Mesenchymal stem cell (in vitro differentiated cells and primary cell): ENCODE measurements at regions not wholly inside any gene's neighbourhood (a gene's known extent, or its start where the extent isn't known, plus 50 kb on each side); places are given as distances from the start of the nearest gene placed in this dataset.

Experiments used
- DNase-seq: peaks from one replicate; pipeline ENCODE4 v3.0.0-alpha.2; 2013
- H2AFZ ChIP-seq: one replicate; pipeline ENCODE4 v1.6.1; 2013; ENCODE audit warnings: low read depth, mild to moderate bottlenecking, control low read depth, inconsistent platforms, low read length, moderate library complexity
- H2AK5ac ChIP-seq: 2 replicates; pipeline ENCODE4 v1.6.1; 2013; ENCODE audit warnings: low read length, moderate library complexity, mild to moderate bottlenecking, inconsistent platforms; ENCODE audit not compliant: severe bottlenecking
- H2BK120ac ChIP-seq: one replicate; pipeline ENCODE4 v1.6.1; 2013; ENCODE audit warnings: low read depth, mild to moderate bottlenecking, inconsistent platforms, low read length, moderate library complexity
- H2BK12ac ChIP-seq, 2 experiments: one replicate each; pipeline ENCODE4 v1.6.1; 2013; ENCODE audit warnings: inconsistent platforms in 2 of 2, low read length in 2 of 2, mild to moderate bottlenecking in 2 of 2, moderate library complexity in 2 of 2, control low read depth in 1 of 2
- H2BK15ac ChIP-seq: one replicate; pipeline ENCODE4 v1.6.1; 2013; ENCODE audit warnings: mild to moderate bottlenecking, low read depth, inconsistent platforms; ENCODE audit not compliant: poor library complexity, severe bottlenecking
- H2BK5ac ChIP-seq: 2 replicates; pipeline ENCODE4 v1.6.1; 2013; ENCODE audit warnings: low read depth, mild to moderate bottlenecking, low read length, control low read depth, inconsistent platforms; ENCODE audit not compliant: poor library complexity, severe bottlenecking
- H3K14ac ChIP-seq, 2 experiments: one replicate each; pipeline ENCODE4 v1.6.1; 2013; ENCODE audit warnings: inconsistent platforms in 2 of 2, low read length in 2 of 2, control low read depth in 1 of 2, mild to moderate bottlenecking in 1 of 2, moderate library complexity in 1 of 2
- H3K18ac ChIP-seq, 2 experiments: one replicate each; pipeline ENCODE4 v1.6.1; 2013; ENCODE audit warnings: inconsistent platforms in 2 of 2, low read length in 2 of 2, control low read depth in 1 of 2, low read depth in 1 of 2, mild to moderate bottlenecking in 1 of 2
- H3K23ac ChIP-seq, 2 experiments: one replicate each; pipeline ENCODE4 v1.6.1; 2013; ENCODE audit warnings: inconsistent platforms in 2 of 2, low read length in 2 of 2, mild to moderate bottlenecking in 2 of 2, moderate library complexity in 2 of 2, control low read depth in 1 of 2
- H3K27ac ChIP-seq: 2 replicates; pipeline ENCODE4 v1.5.1; 2013; ENCODE audit warnings: mild to moderate bottlenecking, moderate library complexity, low read length, control low read depth, inconsistent platforms; ENCODE audit not compliant: poor library complexity, severe bottlenecking
- H3K27me3 ChIP-seq, 2 experiments: 2 replicates each; pipeline versions ENCODE4 v1.6.1 to v1.7.0; 2013; ENCODE audit warnings: low read length in 2 of 2, mild to moderate bottlenecking in 2 of 2, moderate library complexity in 2 of 2, control low read depth in 1 of 2, inconsistent platforms in 1 of 2; ENCODE audit not compliant: control insufficient read depth in 1 of 2, insufficient read depth in 1 of 2
- H3K36me3 ChIP-seq, 2 experiments: 2 replicates each; pipeline versions ENCODE4 v1.6.1 to v1.7.0; 2013; ENCODE audit warnings: low read length in 2 of 2, control low read depth in 1 of 2, inconsistent platforms in 1 of 2, low read depth in 1 of 2, mild to moderate bottlenecking in 1 of 2; ENCODE audit not compliant: insufficient read depth in 2 of 2, control insufficient read depth in 1 of 2
- H3K4ac ChIP-seq, 2 experiments: one replicate each; pipeline ENCODE4 v1.6.1; 2013; ENCODE audit warnings: inconsistent platforms in 2 of 2, low read length in 2 of 2, mild to moderate bottlenecking in 2 of 2, moderate library complexity in 2 of 2, control low read depth in 1 of 2, low read depth in 1 of 2
- H3K4me1 ChIP-seq: 2 replicates; pipeline ENCODE4 v1.6.1; 2013; ENCODE audit warnings: low read depth, low read length, control low read depth; ENCODE audit not compliant: control insufficient read depth, insufficient read depth
- H3K4me2 ChIP-seq: 2 replicates; pipeline ENCODE4 v1.6.1; 2013; ENCODE audit warnings: low read length, mild to moderate bottlenecking, inconsistent platforms; ENCODE audit not compliant: poor library complexity, severe bottlenecking
- H3K4me3 ChIP-seq, 2 experiments: 2 replicates each; pipeline versions ENCODE4 v1.5.1 to v1.7.0; 2013; ENCODE audit warnings: low read length in 2 of 2, mild to moderate bottlenecking in 2 of 2, control low read depth in 1 of 2, low read depth in 1 of 2; ENCODE audit not compliant: insufficient read depth in 1 of 2
- H3K79me1 ChIP-seq: replicated peaks from 2 replicates; pipeline ENCODE4 v1.6.1; 2013; ENCODE audit warnings: mild to moderate bottlenecking, control low read depth, low read length, inconsistent platforms; ENCODE audit not compliant: poor library complexity, severe bottlenecking
- H3K9ac ChIP-seq: 2 replicates; pipeline ENCODE4 v1.7.0; 2013; ENCODE audit warnings: mild to moderate bottlenecking, low read length, moderate library complexity
- H3K9me3 ChIP-seq: 2 replicates; pipeline ENCODE4 v1.7.0; 2013; ENCODE audit warnings: mild to moderate bottlenecking, low read length; ENCODE audit not compliant: control insufficient read depth
- H4K8ac ChIP-seq: one replicate; pipeline ENCODE4 v1.6.1; 2013; ENCODE audit warnings: inconsistent platforms, mild to moderate bottlenecking, low read length, moderate library complexity
- H4K91ac ChIP-seq: one replicate; pipeline ENCODE4 v1.6.1; 2013; ENCODE audit warnings: mild to moderate bottlenecking, low read length, inconsistent platforms
- WGBS: methylation state at CpG from one replicate; pipeline ENCODE4 v1.1.7; 2013; ENCODE audit warnings: mixed read lengths; 5-methylcytosine and 5-hydroxymethylcytosine counted together

- H3K4me3 ChIP-seq = no peak overlapping the region
- H3K4me1 ChIP-seq = peaks cover 1% of the 10 kb centered on the region
- H2BK5ac ChIP-seq = no peak overlapping the region
- DNase-seq = no peak
- H3K27ac ChIP-seq = no peak overlapping the region
- no peak overlapping the region for H2BK12ac ChIP-seq
- H3K79me1 ChIP-seq = no peaks in the 10 kb centered on the region
- H3K4ac ChIP-seq = no peak overlapping the region
- H3K23ac ChIP-seq = no peak overlapping the region
- H4K8ac ChIP-seq = no peak overlapping the region
- H2BK120ac ChIP-seq = no peak overlapping the region
- no peak overlapping the region for H3K4me2 ChIP-seq
- no peak overlapping the region for H3K14ac ChIP-seq
- no peaks in the 10 kb centered on the region for H3K36me3 ChIP-seq
- H3K27me3 ChIP-seq = peaks cover 0 to 18% of the 10 kb centered on the region in 2 experiments
- H3K9me3 ChIP-seq = no peaks in the 10 kb centered on the region
- no peak overlapping the region for H2BK15ac ChIP-seq
- H2AFZ ChIP-seq = no peak overlapping the region
- no peak overlapping the region for H4K91ac ChIP-seq
- H3K9ac ChIP-seq = no peak overlapping the region
- H3K18ac ChIP-seq = no peak overlapping the region
- WGBS = 83% methylated on average over 5 of the region's 8 CpGs
- no peak overlapping the region for H2AK5ac ChIP-seq
These were observed 98.4 kb upstream of the OR9G4 start for GRCh38 chr11:56846631-56847576.

- Histone ChIP-seq H2BK12ac (no peak overlapping the region), H3K4me1 (peaks cover 1% of the 10 kb centered on the region), H3K27me3 (peaks cover 0 to 18% of the 10 kb centered on the region in 2 experiments), H2BK120ac (no peak overlapping the region), H4K91ac (no peak overlapping the region), H3K23ac (no peak overlapping the region), H3K14ac (no peak overlapping the region), H3K9ac (no peak overlapping the region), H3K36me3 (no peaks in the 10 kb centered on the region), H2AFZ (no peak overlapping the region), H3K4ac (no peak overlapping the region), H3K27ac (no peak overlapping the region), H2AK5ac (no peak overlapping the region), H2BK15ac (no peak overlapping the region), H3K4me3 (no peak overlapping the region), H3K4me2 (no peak overlapping the region), H3K18ac (no peak overlapping the region), H2BK5ac (no peak overlapping the region), H3K79me1 (no peaks in the 10 kb centered on the region), H4K8ac (no peak overlapping the region), H3K9me3 (no peaks in the 10 kb centered on the region)
- no peak for DNase-seq
- 90% methylated on average over 20 of the region's 20 CpGs for WGBS
These were observed 96.7 kb upstream of the OR9G4 start for GRCh38 chr11:56845121-56845732.

GRCh38 chr11:56843816-56844215 is 95.3 kb upstream of the OR9G4 start:
- H3K4me2 ChIP-seq = no peak overlapping the region
- H3K79me1 ChIP-seq = no peaks in the 10 kb centered on the region
- no peak overlapping the region for H3K14ac ChIP-seq
- H2BK120ac ChIP-seq = no peak overlapping the region
- WGBS = no CpG with 5 or more reads among the region's 2 CpGs
- H3K4me1 ChIP-seq = peaks cover 1% of the 10 kb centered on the region
- no peak overlapping the region for H3K4me3 ChIP-seq
- DNase-seq = no peak
- H2AK5ac ChIP-seq = no peak overlapping the region
- H2BK5ac ChIP-seq = no peak overlapping the region
- H3K9me3 ChIP-seq = no peaks in the 10 kb centered on the region
- no peak overlapping the region for H2AFZ ChIP-seq
- H3K4ac ChIP-seq = no peak overlapping the region
- H4K91ac ChIP-seq = no peak overlapping the region
- H4K8ac ChIP-seq = no peak overlapping the region
- H3K9ac ChIP-seq = no peak overlapping the region
- H3K23ac ChIP-seq = no peak overlapping the region
- no peak overlapping the region for H3K18ac ChIP-seq
- H3K27ac ChIP-seq = no peak overlapping the region
- no peak overlapping the region for H2BK12ac ChIP-seq
- no peak overlapping the region for H2BK15ac ChIP-seq
- H3K36me3 ChIP-seq = no peaks in the 10 kb centered on the region
- H3K27me3 ChIP-seq = peaks cover 0 to 18% of the 10 kb centered on the region in 2 experiments
